A549 (cell line): ENCODE measurements at regions not wholly inside any gene's neighbourhood (a gene's known extent, or its start where the extent isn't known, plus 50 kb on each side); places are given as distances from the start of the nearest gene placed in this dataset.

ENCODE experiments used
- ATAC-seq, 2 experiments: fragments of 200-7000 bp in 1 of 2; fragments of >200 bp in 1 of 2; cut with Nextera tagmentation in 1 of 2; cut with Tn5 transposase in 1 of 2; 3 replicates each; pipeline versions ENCODE4 v1.8.0 to v1.9.1; 2018 to 2020; ENCODE audit warnings: mild to moderate bottlenecking in 1 of 2, moderate library complexity in 1 of 2
- CTCF ChIA-PET: fragments of 300-600 bp; sonication (Branson Sonifier 250); formaldehyde crosslinking; extraction: SDS; loops from one replicate; lab custom pipeline; 2021; ENCODE audit warnings: antibody characterized with exemption, inconsistent platforms; lab: Yijun Ruan, JAX
- POLR2A ChIA-PET: fragments of 350-600 bp; formaldehyde crosslinking; extraction: SDS; loops from one replicate; lab custom pipeline; 2021; ENCODE audit warnings: antibody characterized with exemption, inconsistent platforms; lab: Yijun Ruan, JAX
- DNase-seq, 2 experiments: peaks; one replicate each; pipeline versions ENCODE4 v3.0.0 to v3.0.0-alpha.2; 2011 to 2016; ENCODE audit warnings: low read depth in 1 of 2, low spot score in 1 of 2
- FAIRE-seq: peaks from 2 replicates; lab custom pipeline; 2011; peaks lifted over from hg19 to GRCh38; lab: Jason Lieb, UNC
- H3K27ac ChIP-seq, 2 experiments: fragments of >200 bp; sonication (Bioruptor Twin); formaldehyde crosslinking; 3 replicates each; pipeline ENCODE4 v1.5.1; 2016 to 2017
- H3K4me1 ChIP-seq: fragments of >200 bp; sonication (Bioruptor Twin); formaldehyde crosslinking; 3 replicates; pipeline ENCODE4 v1.6.1; 2016
- H3K4me2 ChIP-seq: fragments of >200 bp; sonication (Bioruptor Twin); formaldehyde crosslinking; 3 replicates; pipeline ENCODE4 v1.6.1; 2016
- H3K4me3 ChIP-seq: fragments of >200 bp; sonication (Bioruptor Twin); formaldehyde crosslinking; 3 replicates; pipeline ENCODE4 v1.5.1; 2016
- H3K9me3 ChIP-seq: fragments of >200 bp; sonication (Bioruptor Twin); formaldehyde crosslinking; 3 replicates; pipeline ENCODE4 v1.6.1; 2016
- BHLHE40 ChIP-seq: IDR thresholded peaks from 2 replicates; pipeline ENCODE4 v1.6.1; 2012; ENCODE audit warnings: low read depth, low read length, inconsistent platforms
- CBX8 ChIP-seq: fragments of 200-600 bp; sonication (generic); IDR thresholded peaks from 2 replicates; pipeline ENCODE4 v1.6.1; 2016
- CEBPB ChIP-seq, 2 experiments: fragments of >200 bp in 1 of 2; sonication (Bioruptor Twin) in 1 of 2; formaldehyde crosslinking in 1 of 2; IDR thresholded peaks; 2 replicates each; pipeline ENCODE4 v1.6.1; 2012 to 2016
- EHMT2 ChIP-seq: fragments of 200-600 bp; sonication (generic); IDR thresholded peaks from 2 replicates; pipeline ENCODE4 v1.6.1; 2016; ENCODE audit warnings: antibody characterized with exemption, low read depth, mild to moderate bottlenecking, moderate library complexity
- EP300 ChIP-seq, 2 experiments: fragments of >200 bp; sonication (Bioruptor Twin); formaldehyde crosslinking; IDR thresholded peaks; 2 replicates in 1 of 2; 3 replicates in 1 of 2; pipeline ENCODE4 v1.6.1; 2016 to 2017
- ESRRA ChIP-seq: fragments of 150-350 bp; IDR thresholded peaks from 2 replicates; pipeline ENCODE4 v1.6.1; 2014; ENCODE audit warnings: mild to moderate bottlenecking, low read length, borderline replicate concordance
- GATA3 ChIP-seq: IDR thresholded peaks from 2 replicates; pipeline ENCODE4 v1.6.1; 2012; ENCODE audit warnings: borderline replicate concordance
- HDAC2 ChIP-seq: fragments of 200-600 bp; sonication (generic); IDR thresholded peaks from 2 replicates; pipeline ENCODE4 v1.6.1; 2016
- HEYL ChIP-seq: fragments of 250-450 bp; sonication (Bioruptor Pico); IDR thresholded peaks from 2 replicates; pipeline ENCODE4 v1.8.0; 2021; ENCODE audit warnings: mild to moderate bottlenecking, moderate library complexity
- HOXA7 ChIP-seq: fragments of 250-450 bp; sonication (Bioruptor Pico); IDR thresholded peaks from 2 replicates; pipeline ENCODE4 v1.5.0; 2020; ENCODE audit warnings: mild to moderate bottlenecking, moderate library complexity
- HOXB13 ChIP-seq: fragments of 250-450 bp; sonication (Bioruptor Pico); IDR thresholded peaks from 2 replicates; pipeline ENCODE4 v1.5.0; 2020; ENCODE audit warnings: low read depth, mild to moderate bottlenecking, moderate library complexity
- JUNB ChIP-seq: fragments of >200 bp; sonication (Bioruptor Twin); formaldehyde crosslinking; IDR thresholded peaks from 2 replicates; pipeline ENCODE4 v1.6.1; 2016
- MYC ChIP-seq: IDR thresholded peaks from 2 replicates; pipeline ENCODE4 v1.6.1; 2012; ENCODE audit warnings: mild to moderate bottlenecking, inconsistent platforms, low read length, improper control_type of control experiment, borderline replicate concordance
- NFE2L2 ChIP-seq: fragments of 150-350 bp; conservative IDR thresholded peaks from 2 replicates; pipeline ENCODE4 v1.6.1; 2014; ENCODE audit warnings: low read length
- NPAS2 ChIP-seq: fragments of 250-450 bp; sonication (Bioruptor Pico); IDR thresholded peaks from 2 replicates; pipeline ENCODE4 v1.8.0; 2022; ENCODE audit warnings: mild to moderate bottlenecking, moderate library complexity, borderline replicate concordance
- NR3C1 ChIP-seq: fragments of >200 bp; sonication (Bioruptor Twin); formaldehyde crosslinking; IDR thresholded peaks from 3 replicates; pipeline ENCODE4 v1.6.1; 2017
- PHF8 ChIP-seq: fragments of 200-600 bp; sonication (generic); IDR thresholded peaks from 2 replicates; pipeline ENCODE4 v1.6.1; 2016; ENCODE audit warnings: low read depth, mild to moderate bottlenecking, antibody characterized with exemption, moderate library complexity, borderline replicate concordance
- RAD21 ChIP-seq, 2 experiments: fragments of >200 bp in 1 of 2; sonication (Bioruptor Twin) in 1 of 2; formaldehyde crosslinking in 1 of 2; IDR thresholded peaks in 1 of 2; conservative IDR thresholded peaks in 1 of 2; 2 replicates in 1 of 2; 3 replicates in 1 of 2; pipeline ENCODE4 v1.6.1; 2012 to 2018; ENCODE audit warnings: inconsistent platforms in 1 of 2
- RCOR1 ChIP-seq: fragments of 150-350 bp; IDR thresholded peaks from 2 replicates; pipeline ENCODE4 v1.6.1; 2014; ENCODE audit warnings: antibody characterized with exemption, low read length, low read depth
- TFCP2L1 ChIP-seq: fragments of 250-450 bp; sonication (Bioruptor Pico); IDR thresholded peaks from 2 replicates; pipeline ENCODE4 v1.5.0; 2021; ENCODE audit warnings: mild to moderate bottlenecking
- ZSCAN20 ChIP-seq: fragments of 250-450 bp; sonication (Bioruptor Pico); IDR thresholded peaks from 2 replicates; pipeline ENCODE4 v1.8.0; 2022; ENCODE audit warnings: mild to moderate bottlenecking, moderate library complexity
- WGBS: methylation state at CpG from one replicate; pipeline ENCODE4 v1.1.6; 2017; ENCODE audit errors: missing lambda C conversion rate; 5-methylcytosine and 5-hydroxymethylcytosine counted together
- TF ChIP-seq, protein P1 (sequence below): IDR thresholded peaks from 2 replicates; pipeline ENCODE4 v1.6.1; 2012
- TF ChIP-seq, protein P2 (sequence below): fragments of 450-650 bp; IDR thresholded peaks from 2 replicates; pipeline ENCODE4 v1.6.1; 2014; ENCODE audit warnings: antibody characterized with exemption
- TF ChIP-seq, protein P3 (sequence below): fragments of >200 bp; sonication (Bioruptor Twin); formaldehyde crosslinking; IDR thresholded peaks from 3 replicates; pipeline ENCODE4 v1.5.1; 2016
- TF ChIP-seq, protein P4 (sequence below): fragments of 200-600 bp; sonication (generic); IDR thresholded peaks from 2 replicates; pipeline ENCODE4 v1.6.1; 2016; ENCODE audit warnings: antibody characterized with exemption, mild to moderate bottlenecking, moderate library complexity
- TF ChIP-seq, protein P5 (sequence below): fragments of 250-450 bp; sonication (Bioruptor Pico); IDR thresholded peaks from 2 replicates; pipeline ENCODE4 v1.5.0; 2021; ENCODE audit warnings: mild to moderate bottlenecking, moderate library complexity, borderline replicate concordance

DNA sequence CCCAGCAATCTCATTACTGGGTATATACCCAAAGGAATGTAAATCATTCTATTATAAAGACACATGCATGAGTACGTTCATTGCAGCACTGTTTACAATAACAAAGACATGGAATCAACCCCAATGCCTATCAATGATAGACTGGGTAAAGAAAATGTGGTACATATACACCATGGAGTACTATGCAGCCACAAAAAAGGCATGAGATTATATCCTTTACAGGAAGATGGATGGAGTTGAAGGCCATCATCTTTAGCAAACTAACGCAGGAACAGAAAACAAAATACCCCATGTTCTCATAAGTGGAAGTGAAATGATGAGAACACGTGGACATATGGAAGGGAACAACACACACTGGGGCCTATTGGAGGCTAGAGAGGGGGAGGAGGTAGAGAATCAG lies 115.7 kb downstream of the NUS1 start:
- Histone ChIP-seq H3K4me2 (no peak overlapping the region), H3K4me3 (no peak overlapping the region), H3K9me3 (no peaks in the 10 kb centered on the region), H3K4me1 (no peaks in the 10 kb centered on the region), H3K27ac (no peak overlapping the region)
- CTCF ChIA-PET, result interaction anchor here (0.9 to 1.0 kb wide), 2 partner anchors 108 to 116 kb away, joined by 3 read pairs; partner anchors contain the start of gene SLC35F1
- 4% methylated on average over 3 of the region's 3 CpGs for WGBS
- DNase-seq, result no peak
- FAIRE-seq, result no peak
- POLR2A ChIA-PET, result no interaction called here
- ATAC-seq, result no peak
- TF ChIP-seq NFE2L2 (no peak), ESRRA (no peak), CEBPB (IDR thresholded peaks at IDR 0.05) (no peak), NR3C1 (no peak), HDAC2 (no peak), HOXA7 (CRISPR knock-in tag) (no peak), GATA3 (no peak), BHLHE40 (no peak), NPAS2 (CRISPR knock-in tag) (no peak), HOXB13 (CRISPR knock-in tag) (no peak), PHF8 (no peak)
- TF ChIP-seq, protein P1, sequence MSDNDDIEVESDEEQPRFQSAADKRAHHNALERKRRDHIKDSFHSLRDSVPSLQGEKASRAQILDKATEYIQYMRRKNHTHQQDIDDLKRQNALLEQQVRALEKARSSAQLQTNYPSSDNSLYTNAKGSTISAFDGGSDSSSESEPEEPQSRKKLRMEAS, result no peak
- TF ChIP-seq, protein P2, sequence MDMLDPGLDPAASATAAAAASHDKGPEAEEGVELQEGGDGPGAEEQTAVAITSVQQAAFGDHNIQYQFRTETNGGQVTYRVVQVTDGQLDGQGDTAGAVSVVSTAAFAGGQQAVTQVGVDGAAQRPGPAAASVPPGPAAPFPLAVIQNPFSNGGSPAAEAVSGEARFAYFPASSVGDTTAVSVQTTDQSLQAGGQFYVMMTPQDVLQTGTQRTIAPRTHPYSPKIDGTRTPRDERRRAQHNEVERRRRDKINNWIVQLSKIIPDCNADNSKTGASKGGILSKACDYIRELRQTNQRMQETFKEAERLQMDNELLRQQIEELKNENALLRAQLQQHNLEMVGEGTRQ, result no peak
- TF ChIP-seq, protein P3, sequence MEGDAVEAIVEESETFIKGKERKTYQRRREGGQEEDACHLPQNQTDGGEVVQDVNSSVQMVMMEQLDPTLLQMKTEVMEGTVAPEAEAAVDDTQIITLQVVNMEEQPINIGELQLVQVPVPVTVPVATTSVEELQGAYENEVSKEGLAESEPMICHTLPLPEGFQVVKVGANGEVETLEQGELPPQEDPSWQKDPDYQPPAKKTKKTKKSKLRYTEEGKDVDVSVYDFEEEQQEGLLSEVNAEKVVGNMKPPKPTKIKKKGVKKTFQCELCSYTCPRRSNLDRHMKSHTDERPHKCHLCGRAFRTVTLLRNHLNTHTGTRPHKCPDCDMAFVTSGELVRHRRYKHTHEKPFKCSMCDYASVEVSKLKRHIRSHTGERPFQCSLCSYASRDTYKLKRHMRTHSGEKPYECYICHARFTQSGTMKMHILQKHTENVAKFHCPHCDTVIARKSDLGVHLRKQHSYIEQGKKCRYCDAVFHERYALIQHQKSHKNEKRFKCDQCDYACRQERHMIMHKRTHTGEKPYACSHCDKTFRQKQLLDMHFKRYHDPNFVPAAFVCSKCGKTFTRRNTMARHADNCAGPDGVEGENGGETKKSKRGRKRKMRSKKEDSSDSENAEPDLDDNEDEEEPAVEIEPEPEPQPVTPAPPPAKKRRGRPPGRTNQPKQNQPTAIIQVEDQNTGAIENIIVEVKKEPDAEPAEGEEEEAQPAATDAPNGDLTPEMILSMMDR, result no peak
- TF ChIP-seq, all 56 proteins: peak for 0

DNA sequence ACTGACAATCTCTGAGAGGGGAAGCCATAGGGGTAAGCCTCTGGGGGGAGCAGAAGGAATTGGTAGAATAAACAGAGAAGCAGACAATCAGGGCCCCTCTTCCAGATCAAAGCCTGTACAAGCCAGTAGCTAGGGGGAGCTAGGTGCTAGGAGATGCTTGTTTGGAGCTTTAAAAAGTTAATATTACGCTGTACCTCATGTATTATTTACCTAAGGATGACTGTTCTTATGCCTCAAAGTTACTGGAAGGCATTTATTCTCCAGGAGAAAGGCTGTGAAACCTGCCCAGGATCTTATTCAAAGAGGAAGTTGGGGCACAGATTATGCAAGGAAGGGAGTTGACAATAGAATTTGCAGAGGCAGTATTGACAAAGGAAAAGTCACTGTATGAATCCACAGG lies 111.8 kb upstream of the SLC35F1 start:
- H3K4me1 ChIP-seq, result no peaks in the 10 kb centered on the region
- peak; percentile 50 to 83 for ATAC-seq
- no peak overlapping the region for H3K4me3 ChIP-seq
- WGBS, result 0% methylated on average over 1 of the region's 1 CpG
- H3K4me2 ChIP-seq, result 0 out of 3 replicates have a peak overlapping the region, but pooled peaks have one; percentile 25
- no peaks in the 10 kb centered on the region for H3K9me3 ChIP-seq
- H3K27ac ChIP-seq, result no peak overlapping the region
- FAIRE-seq, result no peak
- peak in 1 of 2 experiments; percentile 24 for DNase-seq
- ChIA-PET POLR2A (no interaction called here), CTCF (interaction anchor here (1.2 kb wide), 1 partner anchor 19 kb away, joined by 3 read pairs; no protein-coding TSS in a partner anchor)
- TF ChIP-seq EHMT2 (no peak), HEYL (CRISPR knock-in tag) (no peak), RCOR1 (no peak), NR3C1 (no peak), CEBPB (IDR thresholded peaks at IDR 0.05) (no peak), JUNB (no peak), CBX8 (no peak), MYC (no peak), TFCP2L1 (CRISPR knock-in tag) (no peak), NPAS2 (CRISPR knock-in tag) (no peak), EP300 (IDR thresholded peaks at IDR 0.05) (no peak), ZSCAN20 (CRISPR knock-in tag) (no peak), RAD21 (conservative IDR thresholded peaks at IDR 0.05 in 1 of 2, IDR thresholded peaks at IDR 0.05 in 1 of 2) (0 out of 5 replicates have a peak, but pooled peaks of 1 of the 2 experiments have one; percentile 21), ESRRA (no peak)
- TF ChIP-seq, protein P3, result peak; percentile 10; the same call in 1 of the 3 replicates
- TF ChIP-seq, protein P4, sequence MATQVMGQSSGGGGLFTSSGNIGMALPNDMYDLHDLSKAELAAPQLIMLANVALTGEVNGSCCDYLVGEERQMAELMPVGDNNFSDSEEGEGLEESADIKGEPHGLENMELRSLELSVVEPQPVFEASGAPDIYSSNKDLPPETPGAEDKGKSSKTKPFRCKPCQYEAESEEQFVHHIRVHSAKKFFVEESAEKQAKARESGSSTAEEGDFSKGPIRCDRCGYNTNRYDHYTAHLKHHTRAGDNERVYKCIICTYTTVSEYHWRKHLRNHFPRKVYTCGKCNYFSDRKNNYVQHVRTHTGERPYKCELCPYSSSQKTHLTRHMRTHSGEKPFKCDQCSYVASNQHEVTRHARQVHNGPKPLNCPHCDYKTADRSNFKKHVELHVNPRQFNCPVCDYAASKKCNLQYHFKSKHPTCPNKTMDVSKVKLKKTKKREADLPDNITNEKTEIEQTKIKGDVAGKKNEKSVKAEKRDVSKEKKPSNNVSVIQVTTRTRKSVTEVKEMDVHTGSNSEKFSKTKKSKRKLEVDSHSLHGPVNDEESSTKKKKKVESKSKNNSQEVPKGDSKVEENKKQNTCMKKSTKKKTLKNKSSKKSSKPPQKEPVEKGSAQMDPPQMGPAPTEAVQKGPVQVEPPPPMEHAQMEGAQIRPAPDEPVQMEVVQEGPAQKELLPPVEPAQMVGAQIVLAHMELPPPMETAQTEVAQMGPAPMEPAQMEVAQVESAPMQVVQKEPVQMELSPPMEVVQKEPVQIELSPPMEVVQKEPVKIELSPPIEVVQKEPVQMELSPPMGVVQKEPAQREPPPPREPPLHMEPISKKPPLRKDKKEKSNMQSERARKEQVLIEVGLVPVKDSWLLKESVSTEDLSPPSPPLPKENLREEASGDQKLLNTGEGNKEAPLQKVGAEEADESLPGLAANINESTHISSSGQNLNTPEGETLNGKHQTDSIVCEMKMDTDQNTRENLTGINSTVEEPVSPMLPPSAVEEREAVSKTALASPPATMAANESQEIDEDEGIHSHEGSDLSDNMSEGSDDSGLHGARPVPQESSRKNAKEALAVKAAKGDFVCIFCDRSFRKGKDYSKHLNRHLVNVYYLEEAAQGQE, result no peak
- TF ChIP-seq, protein P5, sequence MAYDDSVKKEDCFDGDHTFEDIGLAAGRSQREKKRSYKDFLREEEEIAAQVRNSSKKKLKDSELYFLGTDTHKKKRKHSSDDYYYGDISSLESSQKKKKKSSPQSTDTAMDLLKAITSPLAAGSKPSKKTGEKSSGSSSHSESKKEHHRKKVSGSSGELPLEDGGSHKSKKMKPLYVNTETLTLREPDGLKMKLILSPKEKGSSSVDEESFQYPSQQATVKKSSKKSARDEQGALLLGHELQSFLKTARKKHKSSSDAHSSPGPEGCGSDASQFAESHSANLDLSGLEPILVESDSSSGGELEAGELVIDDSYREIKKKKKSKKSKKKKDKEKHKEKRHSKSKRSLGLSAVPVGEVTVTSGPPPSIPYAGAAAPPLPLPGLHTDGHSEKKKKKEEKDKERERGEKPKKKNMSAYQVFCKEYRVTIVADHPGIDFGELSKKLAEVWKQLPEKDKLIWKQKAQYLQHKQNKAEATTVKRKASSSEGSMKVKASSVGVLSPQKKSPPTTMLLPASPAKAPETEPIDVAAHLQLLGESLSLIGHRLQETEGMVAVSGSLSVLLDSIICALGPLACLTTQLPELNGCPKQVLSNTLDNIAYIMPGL (CRISPR knock-in tag), result no peak
